ENCODE measurements at regions not wholly inside any gene's neighbourhood (a gene's known extent, or its start where the extent isn't known, plus 50 kb on each side); places are given as distances from the start of the nearest gene placed in this dataset.

GRCh38 chr10:128627811-128628210, 501.6 kb upstream of the MKI67 start:
- TF ChIP-seq CC2D1A (CRISPR knock-in tag; IDR thresholded peaks at IDR 0.05) (no peak), SP5 (CRISPR knock-in tag; IDR thresholded peaks at IDR 0.05; ENCODE audit: borderline replicate concordance, low read depth) (no peak), ZNF83 (CRISPR knock-in tag; IDR thresholded peaks at IDR 0.05; ENCODE audit: borderline replicate concordance) (no peak), ZBTB25 (CRISPR knock-in tag; IDR thresholded peaks at IDR 0.05) (no peak), HOXA9 (CRISPR knock-in tag; IDR thresholded peaks at IDR 0.05; ENCODE audit: borderline replicate concordance) (no peak), CSRNP1 (CRISPR knock-in tag; IDR thresholded peaks at IDR 0.05) (no peak)
- TF ChIP-seq, protein P1, sequence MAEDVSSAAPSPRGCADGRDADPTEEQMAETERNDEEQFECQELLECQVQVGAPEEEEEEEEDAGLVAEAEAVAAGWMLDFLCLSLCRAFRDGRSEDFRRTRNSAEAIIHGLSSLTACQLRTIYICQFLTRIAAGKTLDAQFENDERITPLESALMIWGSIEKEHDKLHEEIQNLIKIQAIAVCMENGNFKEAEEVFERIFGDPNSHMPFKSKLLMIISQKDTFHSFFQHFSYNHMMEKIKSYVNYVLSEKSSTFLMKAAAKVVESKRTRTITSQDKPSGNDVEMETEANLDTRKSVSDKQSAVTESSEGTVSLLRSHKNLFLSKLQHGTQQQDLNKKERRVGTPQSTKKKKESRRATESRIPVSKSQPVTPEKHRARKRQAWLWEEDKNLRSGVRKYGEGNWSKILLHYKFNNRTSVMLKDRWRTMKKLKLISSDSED (CRISPR knock-in tag; IDR thresholded peaks at IDR 0.05): no peak
- Histone ChIP-seq H3K4me1 (ENCODE audit: insufficient read depth, low read length) (no peaks in the 10 kb centered on the region), H2AFZ (ENCODE audit: low read length) (no peak overlapping the region), H3K79me2 (ENCODE audit: insufficient read depth, low read length) (no peaks in the 10 kb centered on the region), H3K9me3 (ENCODE audit: low read length) (no peaks in the 10 kb centered on the region), H3K36me3 (replicated peaks in 1 of 2; ENCODE audit: control insufficient read depth in 1 of 2, insufficient read depth in 2 of 2, low read length in 2 of 2) (no peaks in the 10 kb centered on the region), H3K4me2 (ENCODE audit: low read depth, low read length) (no peak overlapping the region), H3K27me3 (ENCODE audit: control insufficient read depth in 1 of 2, insufficient read depth in 2 of 2, low read length in 2 of 2) (peaks cover 0 to 33% of the 10 kb centered on the region in 2 experiments; a peak in 4 of 5 replicates), H3K27ac (ENCODE audit: extremely low read length, insufficient read depth, low read length) (no peak overlapping the region), H3K9ac (ENCODE audit: insufficient read depth, low read depth, low read length) (no peak overlapping the region), H4K20me1 (ENCODE audit: insufficient read depth, low read length) (no peaks in the 10 kb centered on the region), H3K4me3 (replicated peaks in 1 of 3; ENCODE audit: insufficient read depth in 1 of 3, low read depth in 2 of 3, low read length in 3 of 3) (no peak overlapping the region)
- FAIRE-seq (no peak), DNase-seq (ENCODE audit: low spot score) (no peak), ATAC-seq (no peak)
- BruUV-seq (replicated peaks): no TSS peak
- intact Hi-C loops (cut with micrococcal nuclease; ENCODE audit: unreplicated experiment) (no loop called here), in situ Hi-C loops (cut with HindIII; ENCODE audit: extremely low pct_ligation_motif_present, low pct_unique_long_range_greater_than_20kb) (no loop called here)
- CTCF ChIA-PET (ENCODE audit: low intra/inter-chr PET ratio, low total read pairs): no interaction called here
- 24% methylated on average over 6 of the region's 7 CpGs for WGBS (ENCODE audit: low lambda C conversion rate)
- POLR2A ChIA-PET: no interaction called here

All from HepG2 (cell line).